ENCODE measurements at regions not wholly inside any gene's neighbourhood (a gene's known extent, or its start where the extent isn't known, plus 50 kb on each side); places are given as distances from the start of the nearest gene placed in this dataset.
"Not testable (repeated sequence)": the region's sequence is repeated elsewhere in the genome, so short reads cannot be mapped to it uniquely, and the experiment has no call there.

GRCh38 chr15:38075466-38075865 is 141.0 kb downstream of the TMCO5A start:
- DNase-seq, result no peak

- DNase-seq, result no peak
These were observed 142.3 kb downstream of the TMCO5A start for GRCh38 chr15:38076786-38077185.

GRCh38 chr15:38079236-38079635 is 144.8 kb downstream of the TMCO5A start:
- DNase-seq, result no peak

GRCh38 chr15:38080651-38081275 is 146.3 kb downstream of the TMCO5A start:
- no peak for DNase-seq

- no peak for DNase-seq
These were observed 149.8 kb downstream of the TMCO5A start for GRCh38 chr15:38084289-38084688.

- DNase-seq, result no peak
These were observed 150.7 kb downstream of the TMCO5A start for GRCh38 chr15:38085114-38085513.

GRCh38 chr15:38085931-38086568 is 151.6 kb downstream of the TMCO5A start:
- no peak for DNase-seq

- DNase-seq, result no peak
These were observed 152.2 kb downstream of the TMCO5A start for GRCh38 chr15:38086611-38087010.

GRCh38 chr15:38088971-38089370 is 154.5 kb downstream of the TMCO5A start:
- no peak for DNase-seq

GRCh38 chr15:38090223-38090622 is 155.8 kb downstream of the TMCO5A start:
- DNase-seq, result no peak

GRCh38 chr15:38090678-38091077 is 156.2 kb downstream of the TMCO5A start:
- DNase-seq, result no peak

- no peak for DNase-seq
These were observed 156.7 kb downstream of the TMCO5A start for GRCh38 chr15:38091078-38091645.

- no peak for DNase-seq
These were observed 158.7 kb upstream of the SPRED1 start for GRCh38 chr15:38093931-38094330.

GRCh38 chr15:38102972-38103371 is 149.7 kb upstream of the SPRED1 start:
- no peak for DNase-seq

- DNase-seq, result no peak
These were observed 149.1 kb upstream of the SPRED1 start for GRCh38 chr15:38103564-38103963.

- DNase-seq, result no peak
These were observed 141.6 kb upstream of the SPRED1 start for GRCh38 chr15:38111070-38111469.

- DNase-seq, result no peak
These were observed 140.2 kb upstream of the SPRED1 start for GRCh38 chr15:38112406-38112805.

GRCh38 chr15:38115121-38115520 is 137.5 kb upstream of the SPRED1 start:
- no peak for DNase-seq

GRCh38 chr15:38117781-38118180 is 134.9 kb upstream of the SPRED1 start:
- DNase-seq, result no peak

GRCh38 chr15:38119865-38120264 is 132.8 kb upstream of the SPRED1 start:
- DNase-seq, result not testable (repeated sequence)

- DNase-seq, result no peak
These were observed 125.3 kb upstream of the SPRED1 start for GRCh38 chr15:38127306-38127771.

- no peak for DNase-seq
These were observed 124.3 kb upstream of the SPRED1 start for GRCh38 chr15:38128341-38128781.

GRCh38 chr15:38128921-38129320 is 123.7 kb upstream of the SPRED1 start:
- no peak for DNase-seq

- no peak for DNase-seq
These were observed 123.0 kb upstream of the SPRED1 start for GRCh38 chr15:38129531-38130204.
